K562 (cell line): ENCODE measurements at regions not wholly inside any gene's neighbourhood (a gene's known extent, or its start where the extent isn't known, plus 50 kb on each side); places are given as distances from the start of the nearest gene placed in this dataset.

Experiments
- ATAC-seq: fragments of 200-7000 bp; cut with Tn5 transposase; 3 replicates; pipeline ENCODE4 v1.9.1; 2020; ENCODE audit warnings: moderate library complexity
- BruUV-seq: library from RNA; stranded (reverse); fragments of 400-500 nt; replicated peaks from 2 replicates; lab custom pipeline; 2021; lab: Mats Ljungman, UMichigan
- CTCF ChIA-PET: fragments of 300-600 bp; formaldehyde crosslinking; extraction: SDS; loops from one replicate; lab custom pipeline; 2021; ENCODE audit warnings: low intra/inter-chr PET ratio; lab: Yijun Ruan, JAX
- POLR2A ChIA-PET: fragments of 300-600, 350-650 bp; sonication (Branson Sonifier 250); formaldehyde crosslinking; extraction: SDS; loops from one replicate; lab custom pipeline; 2021; ENCODE audit warnings: antibody characterized with exemption, inconsistent platforms; lab: Yijun Ruan, JAX
- DNase-seq, 4 experiments: peaks; one replicate each; pipeline versions ENCODE4 v3.0.0 to v3.0.0-alpha.2; 2011 to 2018; ENCODE audit warnings: low spot score in 3 of 4, mixed read lengths in 3 of 4; ENCODE audit errors: extremely low read depth in 1 of 4
- FAIRE-seq: peaks from 2 replicates; lab custom pipeline; 2011; peaks lifted over from hg19 to GRCh38; lab: Jason Lieb, UNC
- H2AFZ ChIP-seq: 2 replicates; pipeline ENCODE4 v1.6.0; 2011; ENCODE audit warnings: low read depth, low read length, control low read depth, inconsistent platforms
- H3K27ac ChIP-seq: fragments of 200-600 bp; 3 replicates; pipeline ENCODE4 v1.8.0; 2011; ENCODE audit warnings: low read depth, mild to moderate bottlenecking, control low read depth, inconsistent platforms, low read length, moderate library complexity, mixed read lengths; ENCODE audit errors: extremely low read depth
- H3K27me3 ChIP-seq, 2 experiments: fragments of 300-600 bp in 1 of 2; 2 replicates in 1 of 2; 3 replicates in 1 of 2; pipeline versions ENCODE4 v1.6.0 to v1.8.0; 2011; ENCODE audit warnings: inconsistent platforms in 2 of 2, low read length in 2 of 2, mild to moderate bottlenecking in 1 of 2, mixed read lengths in 1 of 2, moderate library complexity in 1 of 2; ENCODE audit not compliant: control insufficient read depth in 2 of 2, insufficient read depth in 2 of 2
- H3K36me3 ChIP-seq: fragments of 300-600 bp; 3 replicates; pipeline ENCODE4 v1.8.0; 2011; ENCODE audit warnings: mild to moderate bottlenecking, low read length, inconsistent platforms; ENCODE audit not compliant: control insufficient read depth, insufficient read depth
- H3K4me1 ChIP-seq, 2 experiments: fragments of 200-600 bp in 1 of 2; replicated peaks in 1 of 2; 2 replicates in 1 of 2; 3 replicates in 1 of 2; pipeline versions ENCODE4 v1.5.1 to v1.8.0; 2011; ENCODE audit warnings: inconsistent platforms in 2 of 2, low read length in 2 of 2, mild to moderate bottlenecking in 1 of 2, mixed read lengths in 1 of 2, moderate library complexity in 1 of 2; ENCODE audit not compliant: control insufficient read depth in 2 of 2, insufficient read depth in 2 of 2
- H3K4me2 ChIP-seq: 2 replicates; pipeline ENCODE4 v1.6.1; 2011; ENCODE audit warnings: low read length, control low read depth, inconsistent platforms, mixed read lengths; ENCODE audit not compliant: insufficient read depth
- H3K4me3 ChIP-seq: fragments of 200-600 bp; sonication (generic), shearing (Covaris generic); 2 replicates; pipeline ENCODE4 v1.5.1; 2016; ENCODE audit warnings: control low read depth, inconsistent platforms
- H3K79me2 ChIP-seq: fragments of 200-600 bp; 3 replicates; pipeline ENCODE4 v1.8.0; 2011; ENCODE audit warnings: low read length, inconsistent platforms; ENCODE audit not compliant: control insufficient read depth, insufficient read depth
- H3K9ac ChIP-seq, 2 experiments: 2 replicates each; pipeline versions ENCODE4 v1.6.0 to v1.6.1; 2011; ENCODE audit warnings: low read depth in 2 of 2, low read length in 2 of 2, control low read depth in 1 of 2, inconsistent platforms in 1 of 2, mild to moderate bottlenecking in 1 of 2, mixed read lengths in 1 of 2; ENCODE audit not compliant: insufficient read depth in 1 of 2
- H3K9me1 ChIP-seq: one replicate; pipeline ENCODE4 v1.6.0; 2011; ENCODE audit warnings: inconsistent platforms, mild to moderate bottlenecking, low read length, moderate library complexity; ENCODE audit not compliant: control insufficient read depth, insufficient read depth
- H3K9me3 ChIP-seq: replicated peaks from 2 replicates; pipeline ENCODE4 v1.5.1; 2011; ENCODE audit warnings: low read depth, low read length, inconsistent platforms; ENCODE audit not compliant: control insufficient read depth, insufficient read depth
- H4K20me1 ChIP-seq: replicated peaks from 2 replicates; pipeline ENCODE4 v1.6.1; 2011; ENCODE audit warnings: low read length, inconsistent platforms, mixed read lengths; ENCODE audit not compliant: control insufficient read depth, insufficient read depth
- CCNT2 ChIP-seq: IDR thresholded peaks from 2 replicates; pipeline ENCODE4 v1.6.1; 2011; ENCODE audit warnings: borderline replicate concordance, low read depth, mild to moderate bottlenecking, moderate library complexity, mixed read lengths, low read length; ENCODE audit not compliant: insufficient read length; ENCODE audit errors: extremely low read depth
- ELF1 ChIP-seq: fragments of 200-800 bp; sonication (Bioruptor generic); IDR thresholded peaks from 2 replicates; pipeline ENCODE4 v1.6.1; 2016; ENCODE audit warnings: missing genetic modification characterization, missing compliant biosample characterization
- ESRRA ChIP-seq: fragments of 450-650 bp; IDR thresholded peaks from 2 replicates; pipeline ENCODE4 v1.6.1; 2014; ENCODE audit warnings: low read depth, mild to moderate bottlenecking, moderate library complexity, borderline replicate concordance
- FOXJ2 ChIP-seq: fragments of 200-800 bp; sonication (Bioruptor generic); IDR thresholded peaks from 2 replicates; pipeline ENCODE4 v1.6.1; 2016; ENCODE audit warnings: missing genetic modification characterization, missing compliant biosample characterization
- GABPB2 ChIP-seq: fragments of 250-450 bp; sonication (Bioruptor Pico); conservative IDR thresholded peaks from 2 replicates; pipeline ENCODE4 v1.5.1; 2021; ENCODE audit warnings: mild to moderate bottlenecking
- HOXB6 ChIP-seq: fragments of 250-450 bp; sonication (Bioruptor Pico); IDR thresholded peaks from 2 replicates; pipeline ENCODE4 v1.5.1; 2022; ENCODE audit warnings: mild to moderate bottlenecking, borderline replicate concordance
- JUND ChIP-seq, 2 experiments: IDR thresholded peaks; 2 replicates in 1 of 2; 3 replicates in 1 of 2; pipeline ENCODE4 v1.6.1; 2011; ENCODE audit warnings: borderline replicate concordance in 2 of 2, low read depth in 2 of 2, low read length in 2 of 2, improper control_type of control experiment in 1 of 2, missing biosample characterization in 1 of 2, missing genetic modification characterization in 1 of 2, missing genetic modification reagents in 1 of 2
- MAFF ChIP-seq: IDR thresholded peaks from 2 replicates; pipeline ENCODE4 v1.6.1; 2012; ENCODE audit warnings: low read length, improper control_type of control experiment
- MCM5 ChIP-seq: fragments of 450-650 bp; IDR thresholded peaks from 2 replicates; pipeline ENCODE4 v1.6.1; 2016; ENCODE audit warnings: low read depth
- PCBP1 ChIP-seq: fragments of 200-400 bp; formaldehyde crosslinking; IDR thresholded peaks from 2 replicates; pipeline ENCODE4 v1.6.1; 2018; ENCODE audit warnings: mild to moderate bottlenecking, low read depth, low read length; ENCODE audit not compliant: poor library complexity, severe bottlenecking
- PRMT5 ChIP-seq: sonication (generic); formaldehyde crosslinking; IDR thresholded peaks from 2 replicates; pipeline ENCODE4 v1.5.0; 2020; ENCODE audit warnings: missing genetic modification reagents
- RBM39 ChIP-seq: fragments of 200-400 bp; formaldehyde crosslinking; optimal IDR thresholded peaks from 2 replicates; pipeline ENCODE3; 2018; ENCODE audit warnings: low read depth, low read length
- SUPT5H ChIP-seq: fragments of 450-650 bp; IDR thresholded peaks from 2 replicates; pipeline ENCODE4 v1.6.1; 2016
- TFAM ChIP-seq: fragments of 250-450 bp; sonication (Bioruptor Pico); conservative IDR thresholded peaks from 2 replicates; pipeline ENCODE4 v1.5.0; 2021; ENCODE audit warnings: mild to moderate bottlenecking, moderate library complexity
- THAP7 ChIP-seq: fragments of 250-450 bp; sonication (Bioruptor Pico); IDR thresholded peaks from 2 replicates; pipeline ENCODE4 v1.5.0; 2021
- TSHZ1 ChIP-seq: fragments of 250-450 bp; sonication (Bioruptor Pico); IDR thresholded peaks from 2 replicates; pipeline ENCODE4 v1.4.0; 2020; ENCODE audit warnings: mild to moderate bottlenecking, moderate library complexity
- ZNF212 ChIP-seq: fragments of 450-650 bp; formaldehyde crosslinking; IDR thresholded peaks from 2 replicates; pipeline ENCODE4 v1.4.0; 2020; ENCODE audit warnings: mild to moderate bottlenecking
- ZNF274 ChIP-seq: IDR thresholded peaks from 2 replicates; pipeline ENCODE4 v1.6.1; 2011; ENCODE audit warnings: low read depth, mild to moderate bottlenecking, low read length, moderate library complexity, borderline replicate concordance
- ZNF695 ChIP-seq: fragments of 450-650 bp; formaldehyde crosslinking; IDR thresholded peaks from 2 replicates; pipeline ENCODE4 v1.4.0; 2020; ENCODE audit warnings: mild to moderate bottlenecking, moderate library complexity
- WGBS: fragments of 100-300 bp; shearing (Covaris generic); methylation state at CpG from one replicate; pipeline ENCODE4 v1.1.6; 2016; ENCODE audit warnings: low coverage, mixed read lengths; ENCODE audit not compliant: insufficient coverage; ENCODE audit errors: missing lambda C conversion rate; 5-methylcytosine and 5-hydroxymethylcytosine counted together
- in situ Hi-C: fragments of 300-500 bp; cut with MboI; formaldehyde crosslinking; loops from 4 replicates; pipeline ENCODE4 v1.15.0; 2018; ENCODE audit warnings: inconsistent platforms, mixed read lengths
- intact Hi-C: fragments of 100-400 bp; cut with micrococcal nuclease; formaldehyde crosslinking; loops from 2 replicates; pipeline ENCODE4 v1.14.2; 2022

- intact Hi-C loops, result no loop called here
- H3K4me3 ChIP-seq, result no peak overlapping the region
- in situ Hi-C loops, result no loop called here
- H3K4me1 ChIP-seq, result no peaks in the 10 kb centered on the region
- no peak overlapping the region for H3K9ac ChIP-seq
- H2AFZ ChIP-seq, result peak overlapping the region; percentile 12; the same call in 1 of the 2 replicates
- WGBS, result 40% methylated on average over 12 of the region's 12 CpGs
- H3K79me2 ChIP-seq, result no peaks in the 10 kb centered on the region
- no peak for DNase-seq
- H4K20me1 ChIP-seq, result no peaks in the 10 kb centered on the region
- H3K36me3 ChIP-seq, result no peaks in the 10 kb centered on the region
- no peak for FAIRE-seq
- CTCF ChIA-PET, result no interaction called here
- no peaks in the 10 kb centered on the region for H3K9me1 ChIP-seq
- POLR2A ChIA-PET, result interaction anchor here (0.8 to 1.3 kb wide), 5 partner anchors 11 to 1036 kb away, joined by 3 to 6 read pairs (median 3); partner anchors contain the start of gene BTG1
- ATAC-seq, result no peak
- no peaks in the 10 kb centered on the region for H3K9me3 ChIP-seq
- H3K27me3 ChIP-seq, result no peaks in the 10 kb centered on the region
- H3K4me2 ChIP-seq, result no peak overlapping the region
- BruUV-seq, result no TSS peak
- no peak overlapping the region for H3K27ac ChIP-seq
- TF ChIP-seq TFAM (CRISPR knock-in tag) (no peak), GABPB2 (CRISPR knock-in tag) (no peak), ZNF212 (no peak), FOXJ2 (no peak), JUND (IDR thresholded peaks at IDR 0.05; ENCODE audit: borderline replicate concordance, low read depth, low read length) (no peak), JUND (tag; IDR thresholded peaks at IDR 0.05; ENCODE audit: borderline replicate concordance, low read depth, low read length) (no peak), RBM39 (no peak), HOXB6 (no peak), SUPT5H (no peak), CCNT2 (no peak), MAFF (no peak), PCBP1 (no peak), PRMT5 (CRISPR knock-in tag) (no peak), ZNF695 (CRISPR knock-in tag) (no peak), MCM5 (no peak), ESRRA (no peak), ZNF274 (no peak), ELF1 (tag) (no peak), THAP7 (no peak), TSHZ1 (no peak)
These were observed 199.5 kb upstream of the PLEKHG7 start for GRCh38 chr12:92503029-92503931.
